Head of caudate nucleus (tissue), 42 donors: ENCODE measurements at regions not wholly inside any gene's neighbourhood (a gene's known extent, or its start where the extent isn't known, plus 50 kb on each side); places are given as distances from the start of the nearest gene placed in this dataset.

Experiments used
- DNase-seq, 42 donors: peaks; one replicate each; pipeline versions ENCODE4 v3.0.0 to v3.0.0-alpha.2; 2020 to 2021; ENCODE audit warnings: mixed read lengths in 7 of 42
- intact Hi-C: fragments of 100-400 bp; cut with DNase I; formaldehyde crosslinking; loops from one replicate; pipeline ENCODE4 v1.15.0; 2022

DNA sequence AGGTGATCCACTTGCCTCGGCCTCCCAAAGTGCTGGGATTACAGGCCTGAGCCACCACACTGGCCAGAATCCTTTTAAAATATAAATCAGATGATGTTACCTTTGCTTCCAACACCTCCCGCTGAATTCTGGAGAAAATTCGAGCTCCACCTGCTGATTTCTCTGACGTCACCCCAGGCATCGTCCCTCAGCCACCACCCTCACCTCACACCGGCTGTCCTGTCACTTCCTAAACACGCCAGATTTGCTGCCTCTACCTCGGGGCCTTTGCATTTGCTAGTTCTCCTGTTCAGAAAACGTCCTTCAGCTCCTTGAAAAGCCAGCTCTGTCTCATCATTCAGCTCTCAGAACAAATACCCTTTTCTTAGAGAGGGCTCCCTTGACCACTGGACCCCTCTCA lies 57.9 kb downstream of the FBXO2 start:
- intact Hi-C loops = no loop called here

DNA sequence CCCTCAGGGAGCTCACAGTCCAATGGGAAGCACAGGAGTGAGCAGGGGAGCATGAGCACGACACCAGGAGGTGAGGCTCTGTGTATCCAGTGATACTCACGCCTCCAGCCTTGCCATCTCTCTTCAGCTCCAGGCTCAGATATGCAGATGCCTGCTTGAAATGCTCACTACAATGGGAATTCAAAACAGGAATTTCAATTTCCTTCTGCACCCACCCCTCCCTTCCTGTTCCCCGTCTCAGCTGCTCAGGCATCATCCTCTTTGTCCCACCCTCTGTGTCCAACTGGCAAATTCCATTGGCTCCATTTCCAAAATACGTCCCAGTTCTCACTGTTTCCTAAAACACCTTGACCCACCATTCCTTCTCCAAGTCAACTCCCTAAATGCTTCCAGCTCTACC lies 58.9 kb downstream of the FBXO2 start:
- DNase-seq = no peak
- intact Hi-C loops = no loop called here

More for the DNA sequence above, 57.9 kb downstream of the FBXO2 start:
- no peak for DNase-seq

DNA sequence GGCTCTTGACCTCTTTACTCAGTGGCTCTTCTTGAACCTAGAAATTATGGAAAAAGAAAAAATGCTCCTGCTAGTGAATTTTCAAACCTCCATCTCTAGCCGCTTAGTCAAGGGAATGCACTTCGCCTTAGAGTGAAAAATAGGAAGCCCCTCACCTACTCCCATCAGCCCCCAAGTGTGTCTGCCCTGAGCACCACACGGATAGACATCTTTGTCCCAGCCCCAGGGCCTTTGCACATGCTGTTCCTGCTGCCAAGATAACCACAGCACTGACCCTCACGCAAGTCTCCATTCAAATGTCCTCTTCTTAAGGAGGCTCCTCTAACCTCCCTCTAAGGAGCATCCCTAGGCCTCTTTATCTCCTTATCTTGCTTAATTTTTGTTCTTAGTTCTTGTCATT lies 59.6 kb downstream of the FBXO2 start:
- DNase-seq = no peak
- intact Hi-C loops = no loop called here

DNA sequence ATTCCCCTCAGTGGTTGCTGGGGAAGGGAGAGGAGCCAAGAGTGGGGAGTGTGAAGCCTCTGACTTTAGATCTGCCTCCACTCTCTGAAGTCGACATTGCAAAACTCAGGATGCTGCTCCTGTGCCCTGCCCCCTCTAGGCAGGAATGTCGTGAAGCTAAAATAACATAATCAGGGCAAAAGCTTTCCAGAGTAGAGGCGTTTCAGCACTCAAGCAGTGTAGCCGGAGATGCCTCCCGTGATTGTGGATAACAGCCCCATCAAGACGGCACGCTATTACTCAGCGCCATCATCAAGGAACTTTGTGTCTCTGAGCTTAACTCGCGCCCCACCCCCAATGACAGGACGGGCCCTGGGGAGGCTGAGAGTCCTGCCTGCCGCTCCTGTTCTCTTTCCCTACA lies 60.0 kb downstream of the FBXO2 start:
- intact Hi-C loops = no loop called here
- peak; percentile 16 to 86 (median 58) for DNase-seq

DNA sequence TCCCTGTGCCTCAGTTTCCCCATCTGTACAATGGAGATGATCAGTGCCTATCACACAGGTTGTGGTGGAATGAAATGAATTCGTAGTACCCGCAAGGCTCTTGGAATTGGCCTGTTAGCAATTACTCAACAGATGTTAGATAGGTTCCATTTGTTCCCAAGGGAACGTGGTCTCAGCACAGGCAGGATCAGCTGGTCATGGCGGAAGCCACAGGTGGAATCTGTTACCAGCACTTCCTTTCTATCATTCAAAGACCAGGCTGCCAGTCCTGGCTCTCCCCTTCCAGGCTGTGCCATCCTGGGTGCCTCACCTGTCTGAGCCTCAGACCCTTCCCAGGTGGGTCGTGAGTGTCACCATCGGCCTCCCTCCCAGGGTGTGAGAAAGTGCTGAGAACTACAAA lies 61.5 kb downstream of the FBXO2 start:
- DNase-seq = no peak
- intact Hi-C loops = no loop called here

DNA sequence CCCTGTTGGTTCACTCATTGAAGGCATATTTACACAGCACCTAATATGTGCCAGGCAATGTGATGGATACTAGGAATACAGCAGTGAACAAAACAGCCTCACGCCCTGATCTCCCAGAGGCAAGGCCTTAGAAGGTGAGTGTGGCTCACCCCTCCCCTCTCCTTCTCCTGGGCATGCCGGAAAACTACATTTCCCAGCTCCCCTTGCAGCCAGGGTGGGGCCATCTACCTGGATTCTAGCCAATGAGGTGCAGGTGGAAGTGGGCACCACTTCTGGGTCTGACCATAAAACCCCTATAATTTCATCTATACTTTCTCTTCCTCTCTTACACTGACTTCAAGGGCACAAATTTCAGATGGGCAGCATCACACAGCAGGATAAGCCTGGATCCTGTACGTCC lies 63.8 kb downstream of the FBXO2 start:
- no peak for DNase-seq
- intact Hi-C loops = no loop called here
